ENCODE measurements at regions not wholly inside any gene's neighbourhood (a gene's known extent, or its start where the extent isn't known, plus 50 kb on each side); places are given as distances from the start of the nearest gene placed in this dataset.
A peak's percentile ranks its signal among the peaks of the same experiment; 100 is the strongest.
"Not testable (repeated sequence)": the region's sequence is repeated elsewhere in the genome, so short reads cannot be mapped to it uniquely, and the experiment has no call there.

DNA sequence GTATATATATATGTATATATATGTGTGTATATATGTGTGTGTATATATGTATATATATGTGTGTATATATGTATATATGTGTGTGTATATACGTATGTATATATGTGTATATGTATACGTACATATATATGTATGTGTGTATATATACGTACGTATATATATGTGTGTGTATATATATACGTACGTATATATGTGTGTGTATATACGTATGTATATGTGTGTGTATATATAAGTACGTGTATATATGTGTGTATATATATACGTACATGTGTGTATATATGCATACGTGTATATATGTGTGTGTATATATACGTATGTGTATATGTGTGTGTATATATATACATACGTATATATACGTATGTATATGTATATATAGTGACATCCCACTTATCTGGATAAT is 154.4 kb downstream of the CDRT15L2 start:
- no peak for DNase-seq (ENCODE audit: low read depth, low spot score)

DNA sequence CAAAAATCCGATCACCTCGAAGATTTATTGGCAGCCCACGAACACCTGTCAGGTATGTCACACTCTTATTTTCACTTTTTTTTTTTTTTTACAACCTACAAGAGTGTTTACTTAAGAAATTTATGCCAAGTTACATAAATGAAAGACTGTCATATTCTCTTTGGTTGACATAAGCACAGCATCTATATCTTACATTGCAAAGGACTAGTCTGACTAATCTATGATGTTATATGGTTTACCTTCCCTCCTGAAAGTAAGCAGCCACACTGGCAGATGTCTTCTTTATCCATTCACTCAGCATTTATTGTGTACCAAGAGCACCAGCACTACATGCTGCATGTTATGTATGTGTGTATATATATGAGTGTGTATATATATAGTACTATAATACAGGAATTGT is 156.3 kb downstream of the CDRT15L2 start:
- DNase-seq (ENCODE audit: low read depth, low spot score) = no peak

DNA sequence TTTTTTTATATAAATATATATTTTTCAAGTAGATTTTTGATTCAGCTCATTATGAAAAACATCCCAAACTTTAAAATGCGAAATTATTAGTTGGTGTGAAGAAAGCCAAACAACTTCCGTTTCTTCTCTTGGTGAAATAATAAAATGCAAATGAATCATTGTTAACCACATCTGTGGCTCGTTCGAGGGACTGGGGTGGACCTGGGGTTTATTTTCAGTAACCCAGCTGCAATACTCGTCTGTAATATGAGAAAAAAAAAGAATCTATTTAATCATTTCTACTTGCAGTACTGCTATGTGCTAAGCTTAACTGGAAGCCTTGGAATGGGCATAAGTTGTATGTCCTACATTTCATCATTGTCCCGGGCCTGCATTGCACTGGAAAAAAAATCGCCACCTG is 158.1 kb downstream of the CDRT15L2 start:
- not testable (repeated sequence) for DNase-seq (ENCODE audit: low read depth, low spot score)

DNA sequence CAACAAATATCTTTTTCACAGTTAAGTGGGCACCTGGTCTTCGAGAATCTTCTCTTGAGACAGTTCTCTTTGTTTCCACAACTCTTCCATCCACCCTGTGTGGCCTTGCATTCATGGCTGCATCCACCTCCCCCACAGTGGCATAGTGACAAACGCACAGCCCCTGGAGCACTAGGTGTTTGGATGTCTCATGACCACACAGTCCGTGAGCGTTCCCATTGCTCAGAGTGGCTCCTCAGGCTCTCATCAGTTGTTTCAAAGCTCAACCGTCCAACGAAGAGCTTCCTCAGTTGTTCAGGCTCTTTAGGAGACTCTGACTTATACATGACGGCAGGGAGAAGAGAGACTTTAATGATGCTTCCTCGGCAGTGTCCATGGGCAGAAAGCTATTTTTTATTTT is 191.6 kb downstream of the CDRT15L2 start:
- no peak for DNase-seq (ENCODE audit: low read depth, low spot score)

DNA sequence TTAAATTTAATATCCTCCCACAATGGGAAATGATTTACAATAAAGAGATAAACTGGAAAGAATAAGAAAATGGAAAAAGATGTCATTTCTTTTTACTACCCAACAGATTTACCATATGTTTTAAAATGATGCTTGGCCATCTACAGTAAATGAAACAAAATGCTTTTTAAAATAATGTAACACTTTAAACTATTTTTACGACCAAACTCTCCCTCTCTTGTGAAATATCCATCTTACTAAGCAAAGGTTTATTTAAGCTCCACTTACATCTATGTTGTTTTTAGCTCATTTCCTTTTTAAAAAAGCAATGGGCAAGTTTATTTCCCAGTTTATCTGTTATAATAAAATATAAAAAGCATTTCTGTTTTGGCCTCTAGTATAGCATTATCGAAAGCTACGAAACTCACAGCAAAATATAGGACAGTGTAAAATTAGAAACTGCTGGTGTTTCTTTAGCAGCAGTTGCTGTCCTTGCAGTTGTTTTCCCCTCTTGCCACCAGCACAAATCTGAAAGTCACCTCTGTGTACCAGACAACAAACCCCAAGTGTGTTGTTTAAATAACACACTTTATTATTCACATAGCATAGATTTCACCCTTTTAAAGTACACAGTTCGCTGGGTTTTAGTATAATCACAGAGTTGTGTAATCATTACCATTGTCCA is 195.1 kb downstream of the CDRT15L2 start:
- no peak for DNase-seq (ENCODE audit: low read depth, low spot score)

DNA sequence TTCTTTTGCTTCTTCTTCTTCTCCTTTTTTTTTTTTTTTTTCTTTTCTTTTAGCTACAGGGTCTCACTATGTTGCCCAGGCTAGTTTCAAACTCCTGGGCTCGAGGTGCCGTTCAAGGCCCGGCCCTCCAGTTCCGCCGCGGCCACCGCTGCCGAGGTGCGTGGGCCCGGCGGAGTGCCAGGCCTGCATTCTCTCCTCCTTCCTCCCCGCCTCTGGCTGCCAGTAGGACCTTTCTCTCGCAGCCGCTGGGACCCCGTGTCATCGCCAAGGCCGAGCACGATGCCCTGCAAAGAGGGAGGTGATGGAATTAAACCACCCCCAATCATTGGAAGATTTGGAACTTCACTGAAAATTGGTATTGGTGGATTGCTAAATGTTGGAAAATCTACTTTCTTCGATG is 195.8 kb downstream of the CDRT15L2 start:
- no peak for DNase-seq (ENCODE audit: low read depth, low spot score)

DNA sequence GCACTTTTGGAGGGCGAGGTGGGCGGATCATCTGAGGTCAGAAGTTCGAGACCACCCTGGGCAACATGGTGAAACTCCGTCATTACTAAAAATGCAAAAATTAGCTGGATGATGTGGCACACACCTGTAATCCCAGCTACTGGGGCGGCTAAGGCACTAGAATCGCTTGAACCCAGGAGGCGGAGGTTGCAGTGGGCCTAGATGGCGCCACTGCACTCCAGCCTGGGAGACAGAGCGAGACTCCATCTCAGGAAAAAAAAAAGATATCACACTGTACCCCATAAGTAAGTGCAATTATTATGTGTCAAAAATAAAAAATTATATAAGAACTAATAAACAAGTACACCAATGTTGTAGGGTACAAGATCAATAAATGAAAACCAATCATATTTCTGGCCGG is 200.0 kb downstream of the CDRT15L2 start:
- DNase-seq (ENCODE audit: low read depth, low spot score) = no peak

DNA sequence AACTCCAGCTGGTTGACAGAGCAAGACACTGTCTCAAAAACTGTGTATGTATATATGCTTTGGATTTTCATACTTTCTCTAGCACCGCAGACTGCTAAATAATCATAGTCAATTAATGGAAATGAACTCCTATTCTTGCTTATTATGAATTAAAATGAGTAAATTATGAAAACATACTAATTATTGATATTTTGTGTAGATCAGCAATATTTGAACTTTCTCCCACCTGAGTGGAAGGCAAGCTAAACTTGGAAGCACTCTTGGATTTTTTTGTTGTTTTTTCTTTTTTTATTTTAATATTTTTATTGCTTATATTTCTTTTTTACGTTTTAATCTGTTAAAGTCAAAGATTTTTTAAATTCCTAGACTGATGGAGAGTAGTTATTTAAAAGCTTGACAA is 201.7 kb downstream of the CDRT15L2 start:
- no peak for DNase-seq (ENCODE audit: low read depth, low spot score)

DNA sequence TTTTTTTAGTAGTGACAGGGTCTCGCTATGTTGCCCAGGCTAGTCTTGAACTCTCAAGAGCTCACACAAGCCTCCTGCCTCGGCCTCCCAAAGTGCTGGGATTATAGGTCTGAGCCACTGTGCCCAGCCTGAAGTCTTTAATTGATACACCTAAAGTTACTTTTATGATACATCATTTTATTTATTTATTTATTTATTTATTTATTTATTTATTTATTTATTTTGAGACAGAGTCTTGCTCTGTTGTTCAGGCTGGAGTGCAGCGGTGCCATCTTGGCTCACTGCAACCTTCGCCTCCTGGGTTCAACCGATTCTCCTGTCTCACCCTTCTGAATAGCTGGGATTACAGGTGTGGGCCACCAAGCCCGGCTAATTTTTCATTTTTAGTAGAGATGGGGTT is 202.3 kb downstream of the CDRT15L2 start:
- not testable (repeated sequence) for DNase-seq (ENCODE audit: low read depth, low spot score)

DNA sequence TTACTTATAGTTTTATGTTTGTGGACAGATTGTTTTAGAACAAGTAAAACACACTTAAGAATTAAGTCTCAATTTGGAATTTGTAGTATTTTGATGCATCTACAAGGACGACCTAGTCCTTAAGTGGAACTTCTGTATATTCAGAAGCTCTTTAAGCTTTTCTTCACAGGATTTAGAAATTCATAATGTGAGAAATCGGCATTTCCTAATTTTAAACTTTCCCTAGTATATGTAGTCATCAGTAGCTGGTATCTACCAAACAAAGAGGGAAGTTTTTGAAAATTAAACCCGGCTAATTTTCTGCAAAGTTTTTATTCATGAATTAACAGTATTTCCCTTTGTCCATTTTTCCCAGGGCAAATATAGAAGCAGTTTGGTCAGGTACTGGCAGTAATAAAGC is 203.6 kb downstream of the CDRT15L2 start:
- no peak for DNase-seq (ENCODE audit: low read depth, low spot score)

DNA sequence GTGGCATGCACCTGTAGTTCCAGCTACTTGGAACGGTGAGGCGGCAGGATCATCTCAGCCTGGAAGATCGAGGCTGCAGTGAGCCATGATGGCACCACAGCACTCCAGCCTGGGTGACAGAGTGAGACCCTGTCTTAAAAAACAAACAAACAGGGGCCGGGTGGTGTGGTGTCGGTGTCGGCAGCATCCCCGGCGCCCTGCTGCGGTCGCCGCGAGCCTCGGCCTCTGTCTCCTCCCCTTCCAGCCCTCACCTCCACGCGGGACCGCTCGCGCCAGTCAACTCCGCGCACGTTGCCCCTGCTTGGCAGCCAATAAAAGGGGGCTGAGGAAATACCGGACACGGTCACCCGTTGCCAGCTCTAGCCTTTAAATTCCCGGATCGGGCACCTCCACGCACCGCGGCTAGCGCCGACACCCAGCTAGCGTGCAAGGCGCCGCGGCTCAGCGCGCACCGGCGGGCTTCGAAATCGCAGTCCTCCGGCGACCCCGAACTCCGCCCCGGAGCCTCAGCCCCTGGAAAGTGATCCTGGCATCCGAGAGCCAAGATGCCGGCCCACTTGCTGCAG is 204.7 kb downstream of the CDRT15L2 start:
- peak; percentile 13 for DNase-seq (ENCODE audit: low read depth, low spot score)

DNA sequence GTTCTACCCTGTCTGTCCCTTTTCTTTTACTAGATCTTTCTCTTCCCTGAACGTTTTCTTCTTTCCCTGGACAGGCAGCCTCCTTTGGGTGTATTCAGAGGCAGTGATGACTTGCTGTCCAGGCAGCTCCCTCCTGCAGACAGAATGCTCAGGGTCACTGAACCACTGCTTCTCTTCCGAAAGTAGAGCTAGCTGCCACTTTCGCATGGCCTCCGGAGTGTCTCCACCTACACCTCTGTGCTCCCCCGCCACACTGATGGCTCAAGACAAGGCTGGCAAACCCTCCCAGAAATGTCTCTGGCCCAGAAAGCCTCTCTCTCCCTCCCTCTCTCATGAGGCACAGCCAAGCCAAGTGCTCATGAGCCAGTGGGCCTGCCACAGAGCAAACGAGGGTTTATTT is 207.8 kb downstream of the CDRT15L2 start:
- DNase-seq (ENCODE audit: low read depth, low spot score) = no peak

DNA sequence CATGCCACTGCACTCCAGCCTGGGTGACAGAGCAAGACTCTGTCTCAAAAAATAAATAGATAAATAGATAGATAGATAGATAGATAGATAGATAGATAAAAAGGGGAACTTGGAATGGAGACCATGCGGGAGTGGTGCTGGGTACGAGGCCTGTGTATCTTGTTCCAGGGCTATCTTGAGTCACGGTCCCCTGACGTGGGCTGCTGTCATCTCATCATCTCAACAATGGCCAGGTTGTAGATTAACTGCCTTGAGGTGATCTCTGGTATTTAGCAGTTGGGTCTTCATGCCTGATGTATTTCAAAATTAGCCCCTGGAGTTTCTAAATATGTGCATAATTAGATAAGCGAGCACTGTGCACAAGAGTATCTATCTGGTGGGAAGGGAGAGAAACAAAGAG is 212.1 kb downstream of the CDRT15L2 start:
- no peak for DNase-seq (ENCODE audit: low read depth, low spot score)

DNA sequence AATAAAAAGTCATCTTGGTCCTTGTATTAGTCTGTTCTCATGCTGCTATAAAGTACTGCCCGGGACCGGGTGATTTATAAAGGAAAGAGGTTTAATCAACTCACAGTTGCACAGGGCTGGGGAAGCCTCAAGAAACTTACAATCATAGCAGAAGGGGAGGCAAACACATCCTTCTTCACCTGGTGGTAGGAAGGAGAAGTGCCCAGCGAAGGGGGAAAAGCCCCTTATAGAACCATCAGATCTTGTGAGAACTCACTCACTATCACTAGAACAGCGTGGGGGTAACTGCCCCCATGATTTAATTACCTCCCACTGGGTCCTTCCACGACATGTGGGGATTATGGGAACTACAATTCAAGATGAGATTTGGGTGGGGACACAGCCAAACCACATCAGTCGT is 215.0 kb downstream of the CDRT15L2 start:
- DNase-seq (ENCODE audit: low read depth, low spot score) = not testable (repeated sequence)

DNA sequence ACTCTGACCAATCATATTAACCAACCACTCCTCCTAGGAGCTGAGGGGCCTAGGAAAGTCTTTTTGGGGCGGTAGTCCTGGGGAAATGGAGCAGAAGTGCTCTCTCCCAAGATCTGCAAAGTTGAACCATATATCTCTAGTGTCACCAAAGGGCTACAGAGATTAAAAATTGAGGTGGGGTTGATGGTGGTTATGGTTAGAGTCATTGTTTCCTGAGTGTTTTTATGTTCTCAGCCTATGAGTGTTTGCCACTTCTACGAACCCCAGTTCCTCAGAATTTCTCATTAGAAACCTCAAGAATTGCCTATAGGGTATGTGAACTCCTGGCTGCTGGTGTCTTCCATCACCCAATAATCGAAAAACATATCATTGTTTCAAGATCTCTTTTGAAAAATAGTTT is 217.8 kb downstream of the CDRT15L2 start:
- DNase-seq (ENCODE audit: low read depth, low spot score) = no peak

DNA sequence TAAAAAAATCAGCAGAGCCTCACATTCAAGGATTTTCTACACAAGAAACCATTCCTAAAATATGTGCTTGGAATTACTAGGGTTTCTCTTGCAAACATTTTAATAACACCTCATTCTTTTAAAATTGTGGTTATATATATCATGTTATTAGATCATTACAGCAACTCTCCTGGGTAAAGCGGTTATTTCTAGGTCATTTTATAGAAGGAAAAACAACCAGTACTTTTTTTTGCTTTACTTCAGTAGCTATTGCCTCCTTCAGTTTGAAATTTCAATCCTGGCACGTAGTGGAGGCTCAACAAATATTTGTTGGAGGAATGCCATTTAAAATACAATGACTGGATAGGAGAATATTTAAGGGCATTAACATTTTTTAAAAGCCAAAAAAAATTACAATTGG is 220.6 kb downstream of the CDRT15L2 start:
- DNase-seq (ENCODE audit: low read depth, low spot score) = no peak

DNA sequence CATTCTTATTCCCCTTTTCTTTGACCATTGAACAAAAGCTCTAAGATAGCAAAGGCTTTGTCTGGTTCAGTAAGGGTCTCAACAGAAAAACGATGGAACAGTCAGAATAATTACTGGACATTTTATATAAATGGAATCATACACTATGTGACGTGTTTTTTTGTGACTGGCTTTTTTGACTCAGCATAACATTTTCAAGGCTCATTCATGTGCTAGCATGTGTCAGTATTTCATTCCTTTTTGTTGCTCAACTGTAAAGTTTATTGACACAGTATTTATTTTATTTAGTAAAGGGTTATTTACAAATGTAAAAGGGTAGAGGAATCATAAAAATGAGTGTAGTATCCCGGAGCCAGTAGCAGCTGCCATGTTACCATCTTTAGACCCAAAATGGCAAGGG is 226.2 kb downstream of the CDRT15L2 start:
- no peak for DNase-seq (ENCODE audit: low read depth, low spot score)

DNA sequence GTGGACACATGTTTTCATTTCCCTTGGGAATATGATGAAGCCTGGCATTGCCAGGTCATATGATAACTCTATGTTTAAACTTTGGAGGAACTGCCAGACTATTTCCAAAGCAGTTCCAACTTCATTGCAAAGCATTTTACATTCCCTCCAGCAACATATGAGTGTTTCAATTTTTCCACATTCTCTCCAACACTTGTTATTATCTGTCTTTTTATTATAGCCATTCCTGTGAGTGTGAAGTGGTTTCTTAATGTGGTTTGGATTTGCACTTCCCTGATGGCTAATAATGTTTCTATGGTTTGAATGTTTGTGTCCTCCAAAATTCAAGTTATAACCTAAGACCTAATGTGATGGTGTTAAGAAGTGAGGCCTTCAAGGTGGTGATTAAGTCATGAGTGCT is 228.0 kb downstream of the CDRT15L2 start:
- DNase-seq (ENCODE audit: low read depth, low spot score) = not testable (repeated sequence)

DNA sequence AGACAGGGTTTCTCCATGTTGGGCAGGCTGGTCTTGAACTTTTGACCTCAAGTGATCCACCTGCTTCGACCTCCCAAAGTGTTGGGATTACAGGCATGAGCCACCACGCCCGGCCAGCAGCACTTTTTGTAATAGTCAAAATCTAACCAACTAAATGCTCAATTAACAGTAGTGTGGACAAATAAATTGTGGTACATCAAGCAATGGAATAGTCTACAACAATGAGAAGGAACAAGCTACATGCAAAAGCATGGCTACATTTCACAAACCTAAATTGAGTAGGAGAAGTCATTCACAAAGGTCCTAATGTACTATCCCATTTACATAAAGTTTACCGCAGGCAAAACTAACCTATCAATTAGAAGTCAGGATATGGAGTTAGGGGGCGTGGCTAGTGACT is 227.4 kb downstream of the USP22 start:
- DNase-seq (ENCODE audit: low read depth, low spot score) = not testable (repeated sequence)

DNA sequence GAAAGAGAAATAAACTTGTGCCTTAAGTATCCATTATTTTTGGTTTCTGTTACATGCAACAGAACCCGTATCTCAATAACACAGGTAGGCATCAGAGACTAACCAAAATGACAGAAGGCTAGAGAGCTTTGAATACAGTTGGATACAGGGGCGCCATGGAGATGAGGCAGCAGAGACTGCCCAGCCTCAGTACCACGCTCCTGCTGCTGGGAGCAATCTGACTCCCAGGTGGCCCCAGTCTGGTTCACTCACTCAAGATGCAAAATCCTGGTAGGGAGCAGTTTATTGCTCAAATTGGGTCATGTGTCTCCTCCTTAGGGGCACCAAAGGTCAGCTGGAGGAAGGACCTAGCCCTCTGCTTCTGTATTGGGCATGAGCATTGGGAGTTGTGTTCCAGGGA is 218.9 kb downstream of the USP22 start:
- no peak for DNase-seq (ENCODE audit: low read depth, low spot score)

DNA sequence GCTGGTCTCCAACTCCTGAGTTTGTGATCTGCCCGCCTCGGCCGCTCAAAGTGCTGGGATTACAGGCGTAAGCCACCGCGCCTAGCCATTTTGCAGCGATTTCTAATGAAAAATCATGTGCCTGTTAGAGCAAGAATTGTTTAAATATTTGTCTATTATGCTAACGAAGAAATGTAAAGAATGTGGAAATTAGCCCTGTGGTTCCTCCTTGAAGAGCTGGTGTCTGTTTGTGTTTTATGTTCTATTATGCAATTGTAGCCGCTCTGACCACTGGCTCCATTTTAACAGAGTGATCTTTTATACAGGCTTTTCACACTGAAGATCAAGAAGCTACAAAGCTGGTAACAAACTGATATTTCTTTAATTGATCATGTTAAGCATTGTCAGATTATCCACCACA is 217.3 kb downstream of the USP22 start:
- DNase-seq (ENCODE audit: low read depth, low spot score) = no peak

DNA sequence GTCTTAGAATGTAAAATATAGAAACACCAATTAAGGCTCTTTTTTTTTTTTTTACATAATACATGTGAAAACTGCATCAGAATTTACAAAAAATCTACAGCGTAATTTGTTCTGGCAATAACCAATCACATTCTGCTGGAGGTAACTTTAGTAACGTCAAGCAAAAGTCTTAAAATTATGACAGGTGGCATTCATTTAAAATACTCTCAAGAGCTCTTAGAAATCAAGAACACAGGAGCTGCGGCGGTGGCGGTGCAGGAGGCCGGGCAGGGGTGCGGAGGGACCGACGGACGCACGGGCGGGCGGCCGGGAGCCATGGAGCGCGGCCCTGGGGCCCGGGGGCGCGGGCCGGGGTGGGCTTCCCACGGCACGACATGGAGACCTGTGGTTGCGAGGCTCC is 202.4 kb downstream of the USP22 start:
- DNase-seq (ENCODE audit: low read depth, low spot score) = not testable (repeated sequence)

DNA sequence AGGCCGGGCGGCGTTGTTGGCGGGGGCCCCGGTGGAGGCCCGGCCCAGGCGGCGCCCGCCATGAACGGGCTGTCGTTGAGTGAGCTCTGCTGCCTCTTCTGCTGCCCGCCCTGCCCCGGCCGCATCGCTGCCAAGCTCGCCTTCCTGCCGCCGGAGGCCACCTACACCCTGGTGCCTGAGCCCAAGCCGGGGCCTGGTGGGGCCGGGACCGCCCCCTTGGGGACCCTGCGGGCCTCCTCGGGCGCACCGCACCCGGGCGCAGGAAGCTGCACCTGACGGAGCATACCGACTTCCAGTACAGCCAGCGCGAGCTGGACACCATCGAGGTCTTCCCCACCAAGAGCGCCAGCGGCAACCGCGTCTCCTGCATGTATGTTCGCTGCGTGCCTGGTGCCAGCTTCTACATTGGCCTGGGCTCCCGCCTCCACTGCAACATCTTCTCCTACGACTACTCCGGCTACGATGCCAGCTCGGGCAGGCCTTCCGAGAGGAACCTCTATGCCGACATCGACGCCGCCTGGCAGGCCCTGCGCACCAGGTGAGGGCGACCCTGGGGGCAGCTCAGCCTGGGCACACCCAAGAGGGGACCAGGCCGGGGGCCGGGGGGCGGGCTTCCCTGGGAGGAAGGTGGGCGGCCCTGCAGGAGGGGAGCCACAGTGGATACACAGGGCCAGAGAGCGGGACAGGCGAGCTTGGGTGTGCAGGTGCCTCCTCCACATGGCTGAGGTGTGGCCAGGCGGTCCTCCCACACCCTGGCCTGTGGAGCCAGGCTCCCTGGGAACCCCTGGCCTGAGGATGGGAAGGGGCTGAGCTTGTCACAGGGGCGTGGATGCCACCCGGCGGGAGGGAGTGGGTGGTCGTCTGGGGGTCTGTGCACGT is 201.6 kb downstream of the USP22 start:
- not testable (repeated sequence) for DNase-seq (ENCODE audit: low read depth, low spot score)
